GM23248 (cell line): ENCODE measurements at regions not wholly inside any gene's neighbourhood (a gene's known extent, or its start where the extent isn't known, plus 50 kb on each side); places are given as distances from the start of the nearest gene placed in this dataset.

Experiments used
- DNase-seq: peaks from one replicate; pipeline ENCODE4 v3.0.0-alpha.2; 2015
- H2AFZ ChIP-seq: fragments of 200-600 bp; sonication (generic); 2 replicates; pipeline ENCODE4 v1.6.1; 2016; ENCODE audit warnings: antibody characterized with exemption
- H3F3A ChIP-seq: fragments of 200-600 bp; sonication (generic); 2 replicates; pipeline ENCODE4 v1.6.1; 2016; ENCODE audit warnings: mild to moderate bottlenecking, antibody characterized with exemption, mixed run types; ENCODE audit not compliant: insufficient read depth
- H3K27ac ChIP-seq: fragments of 200-600 bp; sonication (generic); 2 replicates; pipeline ENCODE4 v1.5.1; 2016; ENCODE audit warnings: mild to moderate bottlenecking
- H3K27me3 ChIP-seq: fragments of 200-600 bp; sonication (generic); replicated peaks from 2 replicates; pipeline ENCODE4 v1.6.1; 2016; ENCODE audit warnings: mild to moderate bottlenecking; ENCODE audit not compliant: insufficient read depth
- H3K36me3 ChIP-seq: fragments of 200-600 bp; sonication (generic); 2 replicates; pipeline ENCODE4 v1.6.1; 2016; ENCODE audit warnings: low read depth, mild to moderate bottlenecking
- H3K4me1 ChIP-seq: fragments of 200-600 bp; sonication (generic); 2 replicates; pipeline ENCODE4 v1.6.1; 2016; ENCODE audit warnings: mild to moderate bottlenecking; ENCODE audit not compliant: insufficient read depth
- H3K4me2 ChIP-seq: fragments of 200-600 bp; sonication (generic); one replicate; pipeline ENCODE4 v1.6.1; 2016; ENCODE audit warnings: mild to moderate bottlenecking; ENCODE audit not compliant: unreplicated experiment
- H3K4me3 ChIP-seq: fragments of 200-600 bp; sonication (generic); 2 replicates; pipeline ENCODE4 v1.5.1; 2016; ENCODE audit warnings: mild to moderate bottlenecking
- H3K79me2 ChIP-seq: fragments of 200-600 bp; sonication (generic); 2 replicates; pipeline ENCODE4 v1.6.1; 2016; ENCODE audit warnings: mild to moderate bottlenecking; ENCODE audit not compliant: insufficient read depth
- H3K9ac ChIP-seq: fragments of 200-600 bp; sonication (generic); 2 replicates; pipeline ENCODE4 v1.6.1; 2016; ENCODE audit warnings: mild to moderate bottlenecking
- H3K9me2 ChIP-seq: fragments of 200-600 bp; sonication (generic); 2 replicates; pipeline ENCODE4 v1.6.1; 2016; ENCODE audit warnings: mixed run types, mild to moderate bottlenecking, moderate library complexity; ENCODE audit not compliant: insufficient read depth
- H3K9me3 ChIP-seq: fragments of 200-600 bp; sonication (generic); one replicate; pipeline ENCODE4 v1.6.1; 2017; ENCODE audit warnings: low read depth
- H4K20me1 ChIP-seq: fragments of 200-600 bp; sonication (generic); 2 replicates; pipeline ENCODE4 v1.6.0; 2016; ENCODE audit not compliant: insufficient read depth
- EZH2 ChIP-seq: fragments of 200-600 bp; sonication (generic); IDR thresholded peaks from 2 replicates; pipeline ENCODE4 v1.6.1; 2018; ENCODE audit warnings: antibody characterized with exemption, mild to moderate bottlenecking; ENCODE audit not compliant: insufficient read depth, poor library complexity, severe bottlenecking
- EZH2phosphoT487 ChIP-seq: fragments of 200-600 bp; sonication (generic); IDR thresholded peaks from 2 replicates; pipeline ENCODE4 v1.6.1; 2018; ENCODE audit warnings: antibody characterized with exemption, moderate library complexity, mild to moderate bottlenecking, low read depth; ENCODE audit not compliant: insufficient read depth
- WGBS, 2 experiments: methylation state at CpG; one replicate each; pipeline ENCODE4 v1.1.6; 2015 to 2017; ENCODE audit warnings: low lambda C conversion rate in 2 of 2, low coverage in 1 of 2; ENCODE audit errors: missing lambda C conversion rate in 2 of 2; 5-methylcytosine and 5-hydroxymethylcytosine counted together
- in situ Hi-C: fragments of 300-500 bp; cut with MboI; formaldehyde crosslinking; loops from 2 replicates; pipeline ENCODE4 v1.15.0; 2020

DNA sequence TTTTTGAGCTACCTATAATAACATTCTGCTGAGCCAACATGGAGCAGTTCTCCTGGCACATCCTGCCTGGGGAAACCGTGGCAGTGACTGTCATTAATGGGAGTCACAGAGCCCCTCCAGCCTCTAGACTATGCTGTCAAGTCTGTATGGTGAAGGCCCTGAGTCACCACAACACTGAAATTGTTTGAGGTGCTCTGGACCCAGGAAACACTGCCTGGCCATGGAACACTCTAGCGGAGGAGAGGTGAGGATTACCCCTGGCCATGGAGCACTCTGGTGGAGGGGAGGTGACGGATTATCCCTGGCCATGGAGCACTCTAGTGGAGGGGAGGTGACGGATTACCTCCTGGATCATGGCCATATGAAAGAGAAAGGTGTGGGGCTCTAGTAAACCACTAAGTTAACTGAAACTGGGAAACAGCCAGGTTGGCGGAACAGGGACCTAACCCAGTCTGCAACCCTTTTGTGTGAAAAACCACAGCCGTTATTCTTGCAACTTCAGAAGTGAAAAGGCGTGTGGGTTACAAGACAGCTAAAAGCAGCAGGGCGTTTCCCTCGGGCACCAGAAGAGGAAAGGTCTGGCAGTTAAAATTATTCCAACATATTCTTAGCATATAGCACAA lies 156.7 kb downstream of the KCNJ12 start:
- H3K27ac ChIP-seq: no peak overlapping the region
- in situ Hi-C loops: no loop called here

DNA sequence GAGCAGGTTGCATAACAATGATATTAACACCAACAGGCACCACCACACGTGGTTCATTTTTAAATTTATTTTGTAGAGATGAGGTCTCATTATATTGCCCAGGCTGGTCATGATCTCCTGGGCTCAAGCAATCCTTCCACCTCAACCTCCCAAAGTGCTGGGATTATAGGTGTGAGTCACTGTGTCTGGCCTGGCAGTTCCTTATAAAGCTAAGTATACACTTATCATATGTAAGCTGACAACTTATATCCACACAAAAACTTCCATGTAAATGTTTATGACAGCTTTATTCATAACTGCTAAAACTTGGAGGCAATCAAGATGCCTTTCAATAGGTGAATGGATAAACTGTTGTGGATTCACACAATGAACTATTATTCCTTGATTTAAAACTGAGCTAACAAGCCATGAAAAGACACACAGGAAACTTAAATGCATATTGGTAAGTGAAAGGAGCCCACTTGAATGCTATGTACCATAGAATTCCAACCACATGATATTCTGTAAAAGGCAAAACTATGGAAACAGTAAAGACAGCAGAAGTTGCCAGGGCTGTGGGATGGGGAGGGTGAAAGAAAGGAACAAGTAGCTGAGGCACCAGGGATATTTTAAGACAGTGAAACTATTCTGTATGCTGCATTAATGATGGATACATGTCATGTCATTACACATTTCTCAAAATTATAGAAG lies 156.5 kb upstream of the KCNJ18 start:
- in situ Hi-C loops: no loop called here

More for the DNA sequence above, 156.7 kb downstream of the KCNJ12 start:
- H3K9ac ChIP-seq: no peak overlapping the region
- no peak for DNase-seq
- H3F3A ChIP-seq: no peaks in the 10 kb centered on the region; the same call in 1 of the 2 replicates
- 90% methylated on average over 9 of the region's 9 CpGs for WGBS, 2 experiments
- no peaks in the 10 kb centered on the region for H3K9me2 ChIP-seq
- peaks cover 64% of the 10 kb centered on the region for H3K79me2 ChIP-seq
- H3K36me3 ChIP-seq: peaks cover 15% of the 10 kb centered on the region; the same call in 1 of the 2 replicates
- peaks cover 13% of the 10 kb centered on the region; the same call in 1 of the 2 replicates for H4K20me1 ChIP-seq
- H3K27me3 ChIP-seq: no peaks in the 10 kb centered on the region
- H3K4me2 ChIP-seq: no peak overlapping the region
- H3K4me1 ChIP-seq: no peaks in the 10 kb centered on the region
- H3K9me3 ChIP-seq: peaks cover 4% of the 10 kb centered on the region
- TF ChIP-seq EZH2phosphoT487: no peak
- TF ChIP-seq EZH2: no peak
- H2AFZ ChIP-seq: no peak overlapping the region
- H3K4me3 ChIP-seq: no peak overlapping the region

GRCh38 chr17:21537302-21537701 lies 155.0 kb upstream of the KCNJ18 start:
- H3K36me3 ChIP-seq: peaks cover 24% of the 10 kb centered on the region; the same call in 1 of the 2 replicates
- H3K9me2 ChIP-seq: no peaks in the 10 kb centered on the region
- H3K27me3 ChIP-seq: no peaks in the 10 kb centered on the region
- peaks cover 23% of the 10 kb centered on the region for H3F3A ChIP-seq
- no peaks in the 10 kb centered on the region for H3K4me1 ChIP-seq
- H3K27ac ChIP-seq: no peak overlapping the region
- WGBS, 2 experiments: 55 to 56% methylated on average over 2 of the region's 2 CpGs
- peaks cover 4% of the 10 kb centered on the region for H3K9me3 ChIP-seq
- peak; percentile 7 for DNase-seq
- H3K9ac ChIP-seq: no peak overlapping the region
- peaks cover 13% of the 10 kb centered on the region; the same call in 1 of the 2 replicates for H4K20me1 ChIP-seq
- peaks cover 77% of the 10 kb centered on the region for H3K79me2 ChIP-seq
- no peak for TF ChIP-seq EZH2phosphoT487
- no peak for TF ChIP-seq EZH2
- H2AFZ ChIP-seq: no peak overlapping the region
- no peak overlapping the region for H3K4me2 ChIP-seq
- no peak overlapping the region for H3K4me3 ChIP-seq
- in situ Hi-C loops: no loop called here

More for the DNA sequence above, 156.5 kb upstream of the KCNJ18 start:
- Histone ChIP-seq H3K9me2 (no peaks in the 10 kb centered on the region), H3K27ac (no peak overlapping the region), H3K9ac (no peak overlapping the region), H3K36me3 (peaks cover 24% of the 10 kb centered on the region; the same call in 1 of the 2 replicates), H3K27me3 (no peaks in the 10 kb centered on the region), H3K4me3 (no peak overlapping the region), H3K79me2 (peaks cover 75% of the 10 kb centered on the region), H3K4me2 (no peak overlapping the region), H2AFZ (no peak overlapping the region), H3K4me1 (no peaks in the 10 kb centered on the region), H4K20me1 (peaks cover 13% of the 10 kb centered on the region; the same call in 1 of the 2 replicates), H3K9me3 (peaks cover 4% of the 10 kb centered on the region), H3F3A (peaks cover 23% of the 10 kb centered on the region)
- DNase-seq: no peak
- TF ChIP-seq EZH2phosphoT487 (no peak), EZH2 (no peak)
- 50 to 65% methylated on average over 1 of the region's 1 CpG for WGBS, 2 experiments

DNA sequence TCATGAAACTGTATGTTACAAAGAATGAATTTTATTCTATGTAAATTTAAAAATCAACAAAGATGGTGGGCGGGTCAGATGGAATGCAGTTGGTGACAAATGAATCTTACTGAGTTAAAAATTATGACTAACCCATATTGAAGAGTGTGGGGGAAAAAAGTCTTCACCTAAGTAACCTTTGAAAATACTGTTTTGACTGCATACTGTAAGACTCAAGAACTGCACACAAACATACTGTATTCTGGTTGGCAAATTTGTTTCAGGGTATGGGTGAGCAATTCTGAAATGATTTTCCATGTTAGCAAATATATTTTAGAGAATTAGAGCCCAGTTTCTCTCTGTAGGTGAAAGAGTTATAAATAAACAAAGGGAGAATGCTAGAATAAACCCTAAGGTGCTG lies 153.7 kb upstream of the KCNJ18 start:
- H3K9ac ChIP-seq: no peak overlapping the region
- H3K9me3 ChIP-seq: peaks cover 4% of the 10 kb centered on the region
- H3F3A ChIP-seq: peaks cover 23% of the 10 kb centered on the region
- peaks cover 75% of the 10 kb centered on the region for H3K79me2 ChIP-seq
- no peak overlapping the region for H3K4me2 ChIP-seq
- no peak for DNase-seq
- TF ChIP-seq EZH2: no peak
- no peak for TF ChIP-seq EZH2phosphoT487
- peaks cover 13% of the 10 kb centered on the region; the same call in 1 of the 2 replicates for H4K20me1 ChIP-seq
- 96 to 100% methylated on average over 1 of the region's 1 CpG for WGBS, 2 experiments
- H3K4me3 ChIP-seq: no peak overlapping the region
- no peak overlapping the region for H2AFZ ChIP-seq
- H3K36me3 ChIP-seq: peaks cover 21% of the 10 kb centered on the region; the same call in 1 of the 2 replicates
- no peaks in the 10 kb centered on the region for H3K4me1 ChIP-seq
- H3K27me3 ChIP-seq: no peaks in the 10 kb centered on the region
- H3K9me2 ChIP-seq: no peaks in the 10 kb centered on the region
- in situ Hi-C loops: no loop called here
- H3K27ac ChIP-seq: no peak overlapping the region
